ENCODE measurements at regions not wholly inside any gene's neighbourhood (a gene's known extent, or its start where the extent isn't known, plus 50 kb on each side); places are given as distances from the start of the nearest gene placed in this dataset.

- ChIA-PET CTCF (ENCODE audit: low intra/inter-chr PET ratio, low total read pairs) (no interaction called here), POLR2A (no interaction called here)
- Histone ChIP-seq H2AFZ (ENCODE audit: low read length) (no peak overlapping the region), H3K4me2 (ENCODE audit: low read depth, low read length) (no peak overlapping the region), H3K79me2 (ENCODE audit: insufficient read depth, low read length) (no peaks in the 10 kb centered on the region), H3K27me3 (ENCODE audit: control insufficient read depth in 1 of 2, insufficient read depth in 2 of 2, low read length in 2 of 2) (0 out of 5 replicates have a peak, but pooled peaks cover 0 to 5% of the 10 kb centered on the region in 2 experiments), H3K27ac (ENCODE audit: extremely low read length, insufficient read depth, low read length) (no peak overlapping the region), H4K20me1 (ENCODE audit: insufficient read depth, low read length) (no peaks in the 10 kb centered on the region), H3K4me1 (ENCODE audit: insufficient read depth, low read length) (no peaks in the 10 kb centered on the region), H3K36me3 (replicated peaks in 1 of 2; ENCODE audit: control insufficient read depth in 1 of 2, insufficient read depth in 2 of 2, low read length in 2 of 2) (no peaks in the 10 kb centered on the region), H3K9ac (ENCODE audit: insufficient read depth, low read depth, low read length) (no peak overlapping the region), H3K4me3 (replicated peaks in 1 of 3; ENCODE audit: insufficient read depth in 1 of 3, low read depth in 2 of 3, low read length in 3 of 3) (no peak overlapping the region), H3K9me3 (ENCODE audit: low read length) (no peaks in the 10 kb centered on the region)
- in situ Hi-C loops (cut with HindIII; ENCODE audit: extremely low pct_ligation_motif_present, low pct_unique_long_range_greater_than_20kb) (no loop called here), intact Hi-C loops (cut with micrococcal nuclease; ENCODE audit: unreplicated experiment) (no loop called here)
- WGBS (ENCODE audit: low lambda C conversion rate): 18% methylated on average over 4 of the region's 4 CpGs
- no peak for TF ChIP-seq CHD4 (IDR thresholded peaks at IDR 0.05; ENCODE audit: borderline replicate concordance, low read length)
- ATAC-seq (no peak), FAIRE-seq (no peak), DNase-seq (ENCODE audit: low spot score) (no peak)
- no TSS peak for BruUV-seq (replicated peaks)
Observed at GRCh38 chr3:115415246-115415996, 207.9 kb upstream of the GAP43 start.

GRCh38 chr3:115418583-115418982 is 204.7 kb upstream of the GAP43 start:
- Histone ChIP-seq H3K27ac (ENCODE audit: extremely low read length, insufficient read depth, low read length) (no peak overlapping the region), H3K9me3 (ENCODE audit: low read length) (no peaks in the 10 kb centered on the region), H3K9ac (ENCODE audit: insufficient read depth, low read depth, low read length) (no peak overlapping the region), H3K4me1 (ENCODE audit: insufficient read depth, low read length) (no peaks in the 10 kb centered on the region), H3K4me2 (ENCODE audit: low read depth, low read length) (no peak overlapping the region), H3K27me3 (ENCODE audit: control insufficient read depth in 1 of 2, insufficient read depth in 2 of 2, low read length in 2 of 2) (0 out of 5 replicates have a peak, but pooled peaks cover 0 to 5% of the 10 kb centered on the region in 2 experiments), H3K36me3 (replicated peaks in 1 of 2; ENCODE audit: control insufficient read depth in 1 of 2, insufficient read depth in 2 of 2, low read length in 2 of 2) (no peaks in the 10 kb centered on the region), H3K4me3 (replicated peaks in 1 of 3; ENCODE audit: insufficient read depth in 1 of 3, low read depth in 2 of 3, low read length in 3 of 3) (no peak overlapping the region), H2AFZ (ENCODE audit: low read length) (no peak overlapping the region), H3K79me2 (ENCODE audit: insufficient read depth, low read length) (no peaks in the 10 kb centered on the region), H4K20me1 (ENCODE audit: insufficient read depth, low read length) (no peaks in the 10 kb centered on the region)
- FAIRE-seq: no peak
- BruUV-seq (replicated peaks): no TSS peak
- 0% methylated on average over 1 of the region's 1 CpG for whole genome bisulfite sequencing (ENCODE audit: low lambda C conversion rate)
- CTCF ChIA-PET (ENCODE audit: low intra/inter-chr PET ratio, low total read pairs): no interaction called here
- DNase-seq (ENCODE audit: low spot score): no peak
- intact Hi-C loops (cut with micrococcal nuclease; ENCODE audit: unreplicated experiment): no loop called here
- in situ Hi-C loops (cut with HindIII; ENCODE audit: extremely low pct_ligation_motif_present, low pct_unique_long_range_greater_than_20kb): no loop called here
- POLR2A ChIA-PET: no interaction called here
- ATAC-seq: no peak
- no peak for TF ChIP-seq ZNF329 (CRISPR knock-in tag; IDR thresholded peaks at IDR 0.05; ENCODE audit: low read depth)
- TF ChIP-seq TOPORS (CRISPR knock-in tag; IDR thresholded peaks at IDR 0.05): no peak
- no peak for TF ChIP-seq HOXA3 (CRISPR knock-in tag; IDR thresholded peaks at IDR 0.05)
- TF ChIP-seq CHD4 (IDR thresholded peaks at IDR 0.05; ENCODE audit: borderline replicate concordance, low read length): no peak
- TF ChIP-seq HDAC1 (CRISPR knock-in tag; IDR thresholded peaks at IDR 0.05): no peak
- no peak for TF ChIP-seq NFIB (CRISPR knock-in tag; IDR thresholded peaks at IDR 0.05; ENCODE audit: borderline replicate concordance)
- TF ChIP-seq MEIS1 (CRISPR knock-in tag; IDR thresholded peaks at IDR 0.05; ENCODE audit: borderline replicate concordance): no peak
- TF ChIP-seq IRF9 (CRISPR knock-in tag; IDR thresholded peaks at IDR 0.05; ENCODE audit: borderline replicate concordance): no peak
- TF ChIP-seq ZNF101 (CRISPR knock-in tag; IDR thresholded peaks at IDR 0.05; ENCODE audit: borderline replicate concordance, low read depth): no peak
- no peak for TF ChIP-seq ZNF562 (CRISPR knock-in tag; IDR thresholded peaks at IDR 0.05; ENCODE audit: borderline replicate concordance)
- no peak for TF ChIP-seq ZNF224 (CRISPR knock-in tag; IDR thresholded peaks at IDR 0.05)
- no peak for TF ChIP-seq HMG20A (CRISPR knock-in tag; IDR thresholded peaks at IDR 0.05; ENCODE audit: borderline replicate concordance)

Data from HepG2 (cell line).